CD14-positive monocyte (primary cell): ENCODE measurements at regions not wholly inside any gene's neighbourhood (a gene's known extent, or its start where the extent isn't known, plus 50 kb on each side); places are given as distances from the start of the nearest gene placed in this dataset.

ENCODE experiments used
- DNase-seq, 3 donors: peaks; one replicate each; pipeline ENCODE4 v3.0.0-alpha.2; 2011 to 2022
- H2AFZ ChIP-seq: 2 replicates; pipeline ENCODE4 v1.6.0; 2012; ENCODE audit warnings: mild to moderate bottlenecking, low read depth, low read length, inconsistent platforms; ENCODE audit not compliant: insufficient read depth, poor library complexity, severe bottlenecking
- H3K27ac ChIP-seq, 2 donors: 1 replicate in 1 of 2; 2 replicates in 1 of 2; pipeline ENCODE4 v1.5.1; 2012 to 2013; ENCODE audit warnings: low read length in 2 of 2, control low read depth in 1 of 2, inconsistent platforms in 1 of 2, low read depth in 1 of 2, mild to moderate bottlenecking in 1 of 2
- H3K27me3 ChIP-seq, 2 donors: one replicate each; pipeline versions ENCODE4 v1.6.0 to v1.6.1; 2011 to 2013; ENCODE audit warnings: low read length in 2 of 2; ENCODE audit not compliant: control insufficient read depth in 2 of 2, insufficient read depth in 2 of 2
- H3K36me3 ChIP-seq, 2 donors: replicated peaks in 1 of 2; 1 replicate in 1 of 2; 2 replicates in 1 of 2; pipeline versions ENCODE4 v1.5.1 to v1.6.1; 2012 to 2013; ENCODE audit warnings: low read length in 2 of 2, control low read depth in 1 of 2, inconsistent platforms in 1 of 2, mild to moderate bottlenecking in 1 of 2; ENCODE audit not compliant: insufficient read depth in 2 of 2, control insufficient read depth in 1 of 2
- H3K4me1 ChIP-seq, 2 donors: 1 replicate in 1 of 2; 2 replicates in 1 of 2; pipeline versions ENCODE4 v1.5.1 to v1.6.1; 2012 to 2013; ENCODE audit warnings: low read length in 2 of 2, control low read depth in 1 of 2, inconsistent platforms in 1 of 2, mild to moderate bottlenecking in 1 of 2, moderate library complexity in 1 of 2; ENCODE audit not compliant: insufficient read depth in 2 of 2, control insufficient read depth in 1 of 2
- H3K4me2 ChIP-seq: replicated peaks from 2 replicates; pipeline ENCODE3; 2012; ENCODE audit warnings: low read length, moderate library complexity, mild to moderate bottlenecking; ENCODE audit not compliant: poor library complexity, severe bottlenecking; ENCODE audit errors: extremely low read depth
- H3K4me3 ChIP-seq, 3 experiments: fragments of 200-600 bp in 1 of 3; sonication (generic) in 1 of 3; replicated peaks in 1 of 3; 1 replicate in 2 of 3; 2 replicates in 1 of 3; pipeline ENCODE4 v1.5.1; 2011 to 2013; ENCODE audit warnings: low read length in 3 of 3, mild to moderate bottlenecking in 3 of 3, control low read depth in 2 of 3, low read depth in 2 of 3, inconsistent platforms in 1 of 3, moderate library complexity in 1 of 3
- H3K79me2 ChIP-seq: 2 replicates; pipeline ENCODE4 v1.6.0; 2012; ENCODE audit warnings: mild to moderate bottlenecking, control low read depth, inconsistent platforms, low read length, moderate library complexity; ENCODE audit not compliant: insufficient read depth
- H3K9ac ChIP-seq: 2 replicates; pipeline ENCODE4 v1.6.0; 2017; ENCODE audit warnings: low read length, mild to moderate bottlenecking; ENCODE audit not compliant: insufficient read depth, poor library complexity, severe bottlenecking
- H3K9me3 ChIP-seq, 2 donors: replicated peaks in 1 of 2; 1 replicate in 1 of 2; 2 replicates in 1 of 2; pipeline versions ENCODE4 v1.5.1 to v1.6.1; 2012 to 2013; ENCODE audit warnings: low read length in 2 of 2, control low read depth in 1 of 2; ENCODE audit not compliant: control insufficient read depth in 1 of 2, insufficient read depth in 1 of 2
- H4K20me1 ChIP-seq: 2 replicates; pipeline ENCODE4 v1.6.0; 2012; ENCODE audit warnings: mild to moderate bottlenecking, low read length, control low read depth, moderate library complexity; ENCODE audit not compliant: insufficient read depth
- H3K27ac Mint-ChIP-seq, 7 donors: one replicate each; pipeline ENCODE4 v1.8.0; 2020; ENCODE audit warnings: mild to moderate bottlenecking in 7 of 7, mixed read lengths in 7 of 7, moderate library complexity in 6 of 7, inconsistent platforms in 2 of 7
- H3K27me3 Mint-ChIP-seq, 3 donors: one replicate each; pipeline ENCODE4 v1.8.0; 2021 to 2022; ENCODE audit warnings: low read depth in 3 of 3, mild to moderate bottlenecking in 3 of 3, mixed read lengths in 3 of 3, moderate library complexity in 3 of 3, inconsistent platforms in 1 of 3
- H3K36me3 Mint-ChIP-seq, 2 donors: one replicate each; pipeline ENCODE4 v1.8.0; 2020; ENCODE audit warnings: mixed read lengths in 2 of 2, inconsistent platforms in 1 of 2, mild to moderate bottlenecking in 1 of 2
- H3K4me1 Mint-ChIP-seq: one replicate; pipeline ENCODE4 v1.8.0; 2020; ENCODE audit warnings: mild to moderate bottlenecking, mixed read lengths
- H3K4me3 Mint-ChIP-seq, 2 donors: one replicate each; pipeline ENCODE4 v1.8.0; 2020; ENCODE audit warnings: mild to moderate bottlenecking in 2 of 2, mixed read lengths in 2 of 2, moderate library complexity in 1 of 2
- H3K9me3 Mint-ChIP-seq, 7 donors: one replicate each; pipeline ENCODE4 v1.8.0; 2020 to 2022; ENCODE audit warnings: mixed read lengths in 7 of 7, mild to moderate bottlenecking in 6 of 7, moderate library complexity in 6 of 7, inconsistent platforms in 2 of 7
- WGBS: methylation state at CpG from one replicate; pipeline ENCODE4 v1.1.5; 2013; ENCODE audit warnings: missing lambda C conversion rate; ENCODE audit not compliant: insufficient coverage; 5-methylcytosine and 5-hydroxymethylcytosine counted together
- intact Hi-C, 2 donors: fragments of 100-400 bp; cut with micrococcal nuclease; formaldehyde crosslinking; loops; one replicate each; pipeline versions ENCODE4 v1.15.0 to v1.15.1; 2023
- TF ChIP-seq, protein P1 (sequence below): fragments of 200-600 bp; IDR thresholded peaks from one replicate; pipeline ENCODE4 v1.8.0; 2022; ENCODE audit warnings: antibody characterized with exemption, mild to moderate bottlenecking

- TF ChIP-seq, protein P1, sequence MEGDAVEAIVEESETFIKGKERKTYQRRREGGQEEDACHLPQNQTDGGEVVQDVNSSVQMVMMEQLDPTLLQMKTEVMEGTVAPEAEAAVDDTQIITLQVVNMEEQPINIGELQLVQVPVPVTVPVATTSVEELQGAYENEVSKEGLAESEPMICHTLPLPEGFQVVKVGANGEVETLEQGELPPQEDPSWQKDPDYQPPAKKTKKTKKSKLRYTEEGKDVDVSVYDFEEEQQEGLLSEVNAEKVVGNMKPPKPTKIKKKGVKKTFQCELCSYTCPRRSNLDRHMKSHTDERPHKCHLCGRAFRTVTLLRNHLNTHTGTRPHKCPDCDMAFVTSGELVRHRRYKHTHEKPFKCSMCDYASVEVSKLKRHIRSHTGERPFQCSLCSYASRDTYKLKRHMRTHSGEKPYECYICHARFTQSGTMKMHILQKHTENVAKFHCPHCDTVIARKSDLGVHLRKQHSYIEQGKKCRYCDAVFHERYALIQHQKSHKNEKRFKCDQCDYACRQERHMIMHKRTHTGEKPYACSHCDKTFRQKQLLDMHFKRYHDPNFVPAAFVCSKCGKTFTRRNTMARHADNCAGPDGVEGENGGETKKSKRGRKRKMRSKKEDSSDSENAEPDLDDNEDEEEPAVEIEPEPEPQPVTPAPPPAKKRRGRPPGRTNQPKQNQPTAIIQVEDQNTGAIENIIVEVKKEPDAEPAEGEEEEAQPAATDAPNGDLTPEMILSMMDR: no peak
These were observed 1463.4 kb upstream of the CELF2 start for GRCh38 chr10:9554321-9554720.

DNA sequence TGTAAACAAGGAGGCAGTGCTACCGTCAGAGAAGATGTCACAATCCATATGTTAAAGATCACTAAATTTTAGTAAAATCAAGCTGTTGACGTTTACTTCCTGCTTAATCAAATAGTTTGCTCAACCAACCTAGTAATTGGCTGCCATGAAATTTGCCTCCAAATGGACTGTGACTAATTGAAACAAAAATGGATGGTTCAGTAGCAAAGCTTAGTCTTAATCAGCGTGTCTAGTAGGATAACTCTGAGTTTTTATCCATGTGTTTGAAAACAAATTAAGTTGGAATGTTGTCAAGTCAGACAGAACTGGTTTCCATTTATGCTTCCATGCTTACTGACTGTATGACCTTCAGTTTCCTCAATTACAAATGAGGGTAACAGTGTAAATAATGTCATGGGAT, 1456.7 kb upstream of the CELF2 start:
- intact Hi-C loops: no loop called here
- Histone ChIP-seq H3K9me3 (no peaks in the 10 kb centered on the region), H3K36me3 (no peaks in the 10 kb centered on the region), H3K9ac (no peak overlapping the region), H3K4me3 (no peak overlapping the region), H3K27ac (no peak overlapping the region), H3K27me3 (no peaks in the 10 kb centered on the region), H4K20me1 (no peaks in the 10 kb centered on the region), H3K4me2 (no peak overlapping the region), H3K4me1 (no peaks in the 10 kb centered on the region), H2AFZ (no peak overlapping the region), H3K79me2 (no peaks in the 10 kb centered on the region)
- Mint-ChIP-seq H3K27ac (no peak overlapping the region), H3K4me3 (no peak overlapping the region), H3K36me3 (no peaks in the 10 kb centered on the region), H3K27me3 (no peaks in the 10 kb centered on the region), H3K9me3 (no peaks in the 10 kb centered on the region), H3K4me1 (no peaks in the 10 kb centered on the region)
- DNase-seq: no peak
- TF ChIP-seq, protein P1: no peak
- 71% methylated on average over 1 of the region's 3 CpGs for WGBS

More at GRCh38 chr10:9554321-9554720, 1463.4 kb upstream of the CELF2 start:
- Histone ChIP-seq H3K36me3 (no peaks in the 10 kb centered on the region), H3K9me3 (no peaks in the 10 kb centered on the region), H3K4me3 (no peak overlapping the region), H3K27me3 (no peaks in the 10 kb centered on the region), H3K4me1 (no peaks in the 10 kb centered on the region), H3K4me2 (no peak overlapping the region), H3K27ac (no peak overlapping the region), H3K9ac (no peak overlapping the region), H3K79me2 (no peaks in the 10 kb centered on the region), H2AFZ (no peak overlapping the region), H4K20me1 (no peaks in the 10 kb centered on the region)
- no peaks in the 10 kb centered on the region for H3K4me1 Mint-ChIP-seq
- intact Hi-C loops: no loop called here
- peaks cover 0 to 3% (median 0%) of the 10 kb centered on the region in 3 donors for H3K27me3 Mint-ChIP-seq
- no peak overlapping the region for H3K27ac Mint-ChIP-seq
- WGBS: 13% methylated on average over 1 of the region's 1 CpG
- peaks cover 0 to 9% (median 1%) of the 10 kb centered on the region in 7 donors for H3K9me3 Mint-ChIP-seq
- no peak for DNase-seq
- H3K4me3 Mint-ChIP-seq: no peak overlapping the region
- H3K36me3 Mint-ChIP-seq: no peaks in the 10 kb centered on the region
